Mucosa of descending colon (tissue), 3 donors: ENCODE measurements at regions not wholly inside any gene's neighbourhood (a gene's known extent, or its start where the extent isn't known, plus 50 kb on each side); places are given as distances from the start of the nearest gene placed in this dataset.
"Not testable (repeated sequence)": the region's sequence is repeated elsewhere in the genome, so short reads cannot be mapped to it uniquely, and the experiment has no call there.

Experiments used
- ATAC-seq: fragments of 200-7000 bp; cut with Tn5 transposase; one replicate; pipeline ENCODE4 v1.9.1; 2020; ENCODE audit warnings: mild to moderate bottlenecking, moderate library complexity
- DNase-seq, 3 donors: peaks; one replicate each; pipeline ENCODE4 v3.0.0-alpha.2; 2020
- H3K36me3 ChIP-seq: fragments of 200-600 bp; one replicate; pipeline ENCODE4 v1.8.0; 2021; ENCODE audit warnings: low read depth, mild to moderate bottlenecking
- H3K4me1 ChIP-seq: fragments of 200-600 bp; one replicate; pipeline ENCODE4 v1.8.0; 2021; ENCODE audit warnings: low read depth, mild to moderate bottlenecking
- H3K4me3 ChIP-seq: fragments of 200-600 bp; one replicate; pipeline ENCODE4 v1.8.0; 2021; ENCODE audit warnings: mild to moderate bottlenecking
- H3K9me3 ChIP-seq: fragments of 200-600 bp; one replicate; pipeline ENCODE4 v1.8.0; 2021; ENCODE audit warnings: mild to moderate bottlenecking
- intact Hi-C, 2 donors: fragments of 100-400 bp; cut with DNase I in 1 of 2; cut with micrococcal nuclease in 1 of 2; formaldehyde crosslinking; loops; one replicate each; pipeline versions ENCODE4 v1.11.0 to v1.11.1; 2022; cut with DNase I, micrococcal nuclease
- TF ChIP-seq, protein P1 (sequence below): fragments of 200-600 bp; IDR thresholded peaks from one replicate; pipeline ENCODE4 v1.8.0; 2022; ENCODE audit warnings: antibody characterized with exemption, mild to moderate bottlenecking
- donor health status: DM: no; HTN: no; CAD: no; lungs with moderate emphysema.
- donor health status: DM: no; HTN: no; CAD: no.
- donor health status: DM: no; HTN: yes; CAD: no.

DNA sequence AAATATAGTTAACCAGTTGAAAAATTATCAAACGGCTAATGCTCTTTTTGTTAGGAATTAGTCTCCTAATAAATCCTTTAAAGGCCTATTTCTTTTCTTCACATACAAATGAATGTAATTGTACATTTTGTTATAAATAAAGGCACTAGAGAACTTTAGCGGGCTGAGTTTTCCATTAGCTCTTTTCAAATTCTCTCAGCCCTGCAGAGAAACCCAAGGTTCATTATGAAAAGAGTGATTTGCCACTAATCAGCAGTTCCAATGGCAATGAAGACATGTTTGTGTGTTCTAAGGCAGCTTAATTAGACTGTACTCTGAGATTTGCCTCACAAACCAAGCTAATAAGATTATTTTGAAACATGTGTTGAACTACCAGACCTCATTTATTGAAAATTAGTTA, 64.6 kb upstream of the P2RY1 start:
- H3K36me3 ChIP-seq, result no peaks in the 10 kb centered on the region
- DNase-seq (no peak), ATAC-seq (no peak)
- TF ChIP-seq, protein P1, sequence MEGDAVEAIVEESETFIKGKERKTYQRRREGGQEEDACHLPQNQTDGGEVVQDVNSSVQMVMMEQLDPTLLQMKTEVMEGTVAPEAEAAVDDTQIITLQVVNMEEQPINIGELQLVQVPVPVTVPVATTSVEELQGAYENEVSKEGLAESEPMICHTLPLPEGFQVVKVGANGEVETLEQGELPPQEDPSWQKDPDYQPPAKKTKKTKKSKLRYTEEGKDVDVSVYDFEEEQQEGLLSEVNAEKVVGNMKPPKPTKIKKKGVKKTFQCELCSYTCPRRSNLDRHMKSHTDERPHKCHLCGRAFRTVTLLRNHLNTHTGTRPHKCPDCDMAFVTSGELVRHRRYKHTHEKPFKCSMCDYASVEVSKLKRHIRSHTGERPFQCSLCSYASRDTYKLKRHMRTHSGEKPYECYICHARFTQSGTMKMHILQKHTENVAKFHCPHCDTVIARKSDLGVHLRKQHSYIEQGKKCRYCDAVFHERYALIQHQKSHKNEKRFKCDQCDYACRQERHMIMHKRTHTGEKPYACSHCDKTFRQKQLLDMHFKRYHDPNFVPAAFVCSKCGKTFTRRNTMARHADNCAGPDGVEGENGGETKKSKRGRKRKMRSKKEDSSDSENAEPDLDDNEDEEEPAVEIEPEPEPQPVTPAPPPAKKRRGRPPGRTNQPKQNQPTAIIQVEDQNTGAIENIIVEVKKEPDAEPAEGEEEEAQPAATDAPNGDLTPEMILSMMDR, result no peak
- no peak overlapping the region for H3K4me3 ChIP-seq
- H3K4me1 ChIP-seq, result no peaks in the 10 kb centered on the region
- no peaks in the 10 kb centered on the region for H3K9me3 ChIP-seq
- intact Hi-C loops, result no loop called here

DNA sequence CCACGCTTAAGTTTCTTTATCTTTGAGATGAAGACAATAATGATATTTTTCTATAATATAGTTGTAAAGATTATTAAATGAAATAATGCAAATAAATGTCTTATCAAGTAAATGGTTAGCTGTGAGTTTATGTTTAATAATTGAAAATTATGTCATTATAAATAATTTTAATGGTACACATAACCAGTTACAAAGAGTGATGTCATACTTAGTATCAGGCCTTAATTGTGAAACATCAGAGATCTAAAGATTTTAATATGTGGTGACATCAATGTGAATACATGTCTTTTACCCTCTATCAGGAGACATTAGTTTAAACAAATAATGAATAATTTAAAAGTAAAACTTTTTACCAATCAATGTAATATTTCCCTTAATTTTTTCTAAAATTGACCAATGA, 63.8 kb upstream of the P2RY1 start:
- intact Hi-C loops, result no loop called here
- H3K4me3 ChIP-seq, result no peak overlapping the region
- H3K36me3 ChIP-seq, result no peaks in the 10 kb centered on the region
- TF ChIP-seq, protein P1, result no peak
- no peaks in the 10 kb centered on the region for H3K4me1 ChIP-seq
- ATAC-seq (no peak), DNase-seq (no peak)
- no peaks in the 10 kb centered on the region for H3K9me3 ChIP-seq

DNA sequence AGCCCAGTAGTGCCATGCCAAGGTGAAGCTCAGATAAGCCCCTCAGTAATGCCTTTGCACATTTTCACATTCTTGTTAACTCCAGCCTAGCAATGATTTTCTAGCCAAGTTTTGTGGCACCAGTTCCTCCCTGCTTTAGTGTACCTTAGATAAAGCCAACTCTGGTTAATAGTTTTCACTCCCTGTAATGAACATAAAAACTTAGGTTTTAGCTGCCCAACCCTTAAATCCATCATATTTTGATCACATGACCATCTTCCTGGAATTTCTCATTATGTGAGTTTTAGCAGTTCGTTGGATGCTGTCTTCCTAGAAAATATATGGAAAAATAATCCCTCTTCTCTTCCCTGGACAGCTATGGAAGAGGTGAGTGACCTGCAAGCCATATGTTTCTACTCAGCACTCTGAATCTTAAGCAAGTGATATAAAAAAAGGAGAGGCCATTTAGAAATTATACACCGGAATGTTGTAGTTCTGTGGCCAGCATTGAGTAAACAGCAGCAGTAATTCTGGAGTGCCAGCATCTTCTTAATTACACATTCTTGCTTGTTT, 62.2 kb upstream of the P2RY1 start:
- intact Hi-C loops, result no loop called here
- H3K9me3 ChIP-seq, result no peaks in the 10 kb centered on the region
- DNase-seq (peak in 1 of 3 donors; percentile 4), ATAC-seq (peak; percentile 62)
- H3K4me3 ChIP-seq, result no peak overlapping the region
- H3K36me3 ChIP-seq, result no peaks in the 10 kb centered on the region
- H3K4me1 ChIP-seq, result no peaks in the 10 kb centered on the region
- TF ChIP-seq, protein P1, result no peak

DNA sequence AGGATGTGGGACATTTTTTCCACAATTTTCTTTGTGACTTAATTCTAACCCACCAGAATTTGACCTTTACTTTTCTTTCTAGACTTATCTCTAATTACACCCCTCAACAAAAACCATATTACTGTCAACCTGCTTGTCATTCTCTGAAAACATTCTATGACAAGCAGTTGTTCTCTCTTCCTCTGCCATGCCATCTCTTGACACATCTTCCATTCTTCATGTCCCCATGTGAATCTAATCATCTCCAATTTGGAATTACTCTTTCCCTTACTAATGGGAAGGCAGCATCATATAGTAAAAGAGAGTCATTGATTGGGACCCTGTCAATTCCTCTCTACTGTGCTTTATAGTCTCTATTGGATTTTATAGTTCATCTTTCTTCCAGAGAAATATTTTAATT, 61.3 kb upstream of the P2RY1 start:
- TF ChIP-seq, protein P1, result no peak
- Histone ChIP-seq H3K4me3 (no peak overlapping the region), H3K4me1 (no peaks in the 10 kb centered on the region), H3K9me3 (no peaks in the 10 kb centered on the region), H3K36me3 (no peaks in the 10 kb centered on the region)
- intact Hi-C loops, result no loop called here
- ATAC-seq, result no peak
- no peak for DNase-seq

DNA sequence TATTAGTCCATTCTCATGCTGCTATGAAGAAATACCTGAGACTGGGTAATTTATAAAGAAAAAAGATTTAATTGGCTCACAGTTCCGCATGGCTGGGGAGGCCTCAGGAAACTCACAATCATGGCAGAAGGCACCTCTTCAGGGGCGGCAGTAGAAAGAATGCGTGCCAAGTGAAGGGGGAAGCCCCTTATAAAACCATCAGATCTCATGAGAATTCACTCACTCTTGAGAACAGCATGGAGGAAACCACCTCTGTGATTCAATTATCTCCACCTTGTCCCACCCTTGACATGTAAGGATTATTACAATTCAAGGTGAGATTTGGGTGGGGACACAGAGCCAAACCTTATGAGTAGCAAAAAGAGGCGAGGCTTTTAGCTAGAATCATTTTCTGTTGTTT, 60.7 kb upstream of the P2RY1 start:
- ATAC-seq, DNase-seq, H3K4me1 ChIP-seq, H3K4me3 ChIP-seq, intact Hi-C loops, H3K36me3 ChIP-seq, H3K9me3 ChIP-seq: not testable (repeated sequence)

DNA sequence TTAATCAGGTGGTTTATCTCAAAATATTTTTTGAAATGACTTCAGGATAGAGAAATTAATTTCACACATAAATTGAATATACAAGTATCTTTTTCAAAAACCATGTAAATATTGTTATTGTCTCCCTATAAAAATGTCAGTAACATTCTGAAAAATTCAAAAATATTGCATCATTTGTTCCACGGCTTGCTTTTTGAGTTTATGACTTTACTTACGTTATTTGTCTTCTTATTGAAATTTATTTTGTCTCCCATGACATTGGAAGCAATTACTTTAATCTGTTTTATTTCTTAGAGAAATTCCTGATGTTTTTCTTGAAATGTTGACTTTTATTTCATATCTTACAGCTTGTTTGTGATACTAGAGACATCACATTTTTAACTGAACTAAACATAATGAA, 56.9 kb upstream of the P2RY1 start:
- Histone ChIP-seq H3K36me3 (no peaks in the 10 kb centered on the region), H3K4me3 (no peak overlapping the region), H3K4me1 (no peaks in the 10 kb centered on the region), H3K9me3 (no peaks in the 10 kb centered on the region)
- no peak for ATAC-seq
- intact Hi-C loops, result no loop called here
- DNase-seq, result no peak
- TF ChIP-seq, protein P1, result no peak
